ENCODE measurements at regions not wholly inside any gene's neighbourhood (a gene's known extent, or its start where the extent isn't known, plus 50 kb on each side); places are given as distances from the start of the nearest gene placed in this dataset.

GRCh38 chr14:96638041-96638855 lies 136.1 kb downstream of the PAPOLA start:
- no peaks in the 10 kb centered on the region for H3K27me3 ChIP-seq (ENCODE audit: insufficient read depth, low read depth)
- no peaks in the 10 kb centered on the region for H3K79me2 ChIP-seq (ENCODE audit: insufficient read depth, low read depth)
- no peak overlapping the region for H3K4me3 ChIP-seq (IDR thresholded peaks at IDR 0.05; ENCODE audit: insufficient read depth, low read depth, low read length)
- H3K4me2 ChIP-seq = no peak overlapping the region
- no peak overlapping the region for H3K9ac ChIP-seq
- no peaks in the 10 kb centered on the region for H3K36me3 ChIP-seq (ENCODE audit: insufficient read depth)
- no peak overlapping the region for H2AFZ ChIP-seq (ENCODE audit: low read depth)
- no peak overlapping the region for H3K27ac ChIP-seq
- H4K20me1 ChIP-seq (ENCODE audit: insufficient read depth) = no peaks in the 10 kb centered on the region
- TF ChIP-seq CTCF (conservative IDR thresholded peaks at IDR 0.05; ENCODE audit: low read depth, low read length) = no peak
- H3K4me1 ChIP-seq (ENCODE audit: low read depth, poor library complexity, severe bottlenecking) = no peaks in the 10 kb centered on the region

GRCh38 chr14:96639550-96639949 lies 137.4 kb downstream of the PAPOLA start:
- no peak for TF ChIP-seq CTCF (conservative IDR thresholded peaks at IDR 0.05; ENCODE audit: low read depth, low read length)
- H2AFZ ChIP-seq (ENCODE audit: low read depth) = no peak overlapping the region
- no peaks in the 10 kb centered on the region for H3K27me3 ChIP-seq (ENCODE audit: insufficient read depth, low read depth)
- H3K79me2 ChIP-seq (ENCODE audit: insufficient read depth, low read depth) = no peaks in the 10 kb centered on the region
- no peak overlapping the region for H3K4me2 ChIP-seq
- no peaks in the 10 kb centered on the region for H3K36me3 ChIP-seq (ENCODE audit: insufficient read depth)
- H3K27ac ChIP-seq = no peak overlapping the region
- no peaks in the 10 kb centered on the region for H4K20me1 ChIP-seq (ENCODE audit: insufficient read depth)
- H3K4me3 ChIP-seq (IDR thresholded peaks at IDR 0.05; ENCODE audit: insufficient read depth, low read depth, low read length) = no peak overlapping the region
- no peaks in the 10 kb centered on the region for H3K4me1 ChIP-seq (ENCODE audit: low read depth, poor library complexity, severe bottlenecking)
- H3K9ac ChIP-seq = no peak overlapping the region

GRCh38 chr14:96648506-96649326 lies 146.5 kb downstream of the PAPOLA start:
- Histone ChIP-seq H4K20me1 (ENCODE audit: insufficient read depth) (no peaks in the 10 kb centered on the region), H3K27me3 (ENCODE audit: insufficient read depth, low read depth) (no peaks in the 10 kb centered on the region), H3K27ac (no peak overlapping the region), H3K9ac (no peak overlapping the region), H2AFZ (ENCODE audit: low read depth) (no peak overlapping the region), H3K4me3 (IDR thresholded peaks at IDR 0.05; ENCODE audit: insufficient read depth, low read depth, low read length) (no peak overlapping the region), H3K79me2 (ENCODE audit: insufficient read depth, low read depth) (no peaks in the 10 kb centered on the region), H3K36me3 (ENCODE audit: insufficient read depth) (no peaks in the 10 kb centered on the region), H3K4me2 (no peak overlapping the region), H3K4me1 (ENCODE audit: low read depth, poor library complexity, severe bottlenecking) (no peaks in the 10 kb centered on the region)
- no peak for TF ChIP-seq CTCF (conservative IDR thresholded peaks at IDR 0.05; ENCODE audit: low read depth, low read length)

GRCh38 chr14:96649327-96649601 lies 147.1 kb downstream of the PAPOLA start:
- no peak overlapping the region for H3K27ac ChIP-seq
- no peak overlapping the region for H3K4me2 ChIP-seq
- no peak overlapping the region for H3K4me3 ChIP-seq (IDR thresholded peaks at IDR 0.05; ENCODE audit: insufficient read depth, low read depth, low read length)
- H4K20me1 ChIP-seq (ENCODE audit: insufficient read depth) = no peaks in the 10 kb centered on the region
- H3K36me3 ChIP-seq (ENCODE audit: insufficient read depth) = no peaks in the 10 kb centered on the region
- no peak for TF ChIP-seq CTCF (conservative IDR thresholded peaks at IDR 0.05; ENCODE audit: low read depth, low read length)
- H3K79me2 ChIP-seq (ENCODE audit: insufficient read depth, low read depth) = no peaks in the 10 kb centered on the region
- H3K4me1 ChIP-seq (ENCODE audit: low read depth, poor library complexity, severe bottlenecking) = no peaks in the 10 kb centered on the region
- no peak overlapping the region for H3K9ac ChIP-seq
- H3K27me3 ChIP-seq (ENCODE audit: insufficient read depth, low read depth) = no peaks in the 10 kb centered on the region
- no peak overlapping the region for H2AFZ ChIP-seq (ENCODE audit: low read depth)
